ENCODE measurements at regions not wholly inside any gene's neighbourhood (a gene's known extent, or its start where the extent isn't known, plus 50 kb on each side); places are given as distances from the start of the nearest gene placed in this dataset.
"Not testable (repeated sequence)": the region's sequence is repeated elsewhere in the genome, so short reads cannot be mapped to it uniquely, and the experiment has no call there.

DNA sequence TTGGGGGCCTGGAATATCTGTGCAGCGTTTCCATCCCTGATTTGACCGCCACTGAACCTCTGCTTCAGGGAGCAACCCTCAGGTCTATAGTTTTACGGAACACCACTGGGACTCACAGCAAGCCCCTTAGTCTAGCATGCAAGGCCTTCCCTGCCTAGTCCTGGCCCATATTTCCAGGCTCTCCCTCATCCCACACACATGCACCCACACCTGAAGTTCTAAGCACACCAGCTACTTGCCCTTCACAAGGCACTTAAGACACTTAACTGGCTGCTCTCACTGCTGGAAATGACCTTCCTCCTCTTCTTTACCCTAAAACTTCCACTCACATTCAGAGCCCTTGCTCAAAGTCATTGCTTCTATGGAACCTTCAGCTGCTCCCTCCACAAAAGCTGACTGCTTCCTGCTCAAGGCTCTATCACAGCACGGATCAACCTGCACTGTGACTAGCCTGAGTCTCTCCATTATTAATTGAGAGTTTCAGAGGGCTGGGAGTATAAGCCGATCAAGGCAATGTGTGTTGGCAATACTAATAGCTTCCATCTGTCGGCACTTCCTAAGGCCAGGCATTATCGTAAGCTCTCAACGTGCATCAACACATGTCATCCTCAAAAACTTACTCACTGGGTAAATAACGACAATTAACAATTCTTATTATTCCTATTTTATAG lies 84.3 kb downstream of the RRAGC start:
- no peaks in the 10 kb centered on the region for H3K9me3 Mint-ChIP-seq (ENCODE audit: low read depth, unreplicated experiment)
- H3K4me3 Mint-ChIP-seq (ENCODE audit: low read depth, unreplicated experiment) = no peak overlapping the region
- no peak for DNase-seq
- intact Hi-C loops (cut with micrococcal nuclease; ENCODE audit: unreplicated experiment) = no loop called here
- BruUV-seq (replicated peaks) = no TSS peak
- no peaks in the 10 kb centered on the region for H3K36me3 Mint-ChIP-seq (ENCODE audit: insufficient read depth, unreplicated experiment)
- TF ChIP-seq, protein P1, sequence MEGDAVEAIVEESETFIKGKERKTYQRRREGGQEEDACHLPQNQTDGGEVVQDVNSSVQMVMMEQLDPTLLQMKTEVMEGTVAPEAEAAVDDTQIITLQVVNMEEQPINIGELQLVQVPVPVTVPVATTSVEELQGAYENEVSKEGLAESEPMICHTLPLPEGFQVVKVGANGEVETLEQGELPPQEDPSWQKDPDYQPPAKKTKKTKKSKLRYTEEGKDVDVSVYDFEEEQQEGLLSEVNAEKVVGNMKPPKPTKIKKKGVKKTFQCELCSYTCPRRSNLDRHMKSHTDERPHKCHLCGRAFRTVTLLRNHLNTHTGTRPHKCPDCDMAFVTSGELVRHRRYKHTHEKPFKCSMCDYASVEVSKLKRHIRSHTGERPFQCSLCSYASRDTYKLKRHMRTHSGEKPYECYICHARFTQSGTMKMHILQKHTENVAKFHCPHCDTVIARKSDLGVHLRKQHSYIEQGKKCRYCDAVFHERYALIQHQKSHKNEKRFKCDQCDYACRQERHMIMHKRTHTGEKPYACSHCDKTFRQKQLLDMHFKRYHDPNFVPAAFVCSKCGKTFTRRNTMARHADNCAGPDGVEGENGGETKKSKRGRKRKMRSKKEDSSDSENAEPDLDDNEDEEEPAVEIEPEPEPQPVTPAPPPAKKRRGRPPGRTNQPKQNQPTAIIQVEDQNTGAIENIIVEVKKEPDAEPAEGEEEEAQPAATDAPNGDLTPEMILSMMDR (IDR thresholded peaks at IDR 0.05; ENCODE audit: unreplicated experiment) = no peak
- H3K27me3 Mint-ChIP-seq (ENCODE audit: unreplicated experiment) = peaks cover 77% of the 10 kb centered on the region
- CTCF ChIA-PET = no interaction called here
- H3K4me1 Mint-ChIP-seq (ENCODE audit: low read depth, unreplicated experiment) = no peaks in the 10 kb centered on the region
- no peak overlapping the region for H3K27ac Mint-ChIP-seq (ENCODE audit: unreplicated experiment)

DNA sequence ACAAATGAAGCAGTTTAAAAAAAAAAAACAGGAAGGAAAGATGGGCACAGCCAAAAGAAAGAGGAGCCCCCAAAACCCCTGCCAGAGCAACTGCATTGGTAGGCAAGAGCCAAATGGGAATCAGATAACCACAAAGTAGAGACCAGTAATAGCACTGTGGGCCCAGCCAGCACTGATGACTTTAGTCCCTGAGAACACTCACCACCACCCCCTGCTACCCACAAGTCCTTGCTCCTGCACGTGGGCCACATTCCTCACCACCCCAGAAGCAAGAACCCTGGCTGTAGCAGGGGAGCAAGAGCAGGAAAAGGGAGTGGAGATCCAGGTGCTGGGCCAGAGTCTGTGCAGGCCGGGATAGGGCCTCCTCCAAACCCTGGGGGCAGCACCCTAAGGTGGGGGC lies 86.1 kb downstream of the RRAGC start:
- Mint-ChIP-seq H3K27me3 (ENCODE audit: unreplicated experiment) (peaks cover 69% of the 10 kb centered on the region), H3K9me3 (ENCODE audit: low read depth, unreplicated experiment) (no peaks in the 10 kb centered on the region), H3K27ac (ENCODE audit: unreplicated experiment) (no peak overlapping the region), H3K4me1 (ENCODE audit: low read depth, unreplicated experiment) (no peaks in the 10 kb centered on the region), H3K4me3 (ENCODE audit: low read depth, unreplicated experiment) (no peak overlapping the region), H3K36me3 (ENCODE audit: insufficient read depth, unreplicated experiment) (no peaks in the 10 kb centered on the region)
- CTCF ChIA-PET = no interaction called here
- no TSS peak for BruUV-seq (replicated peaks)
- intact Hi-C loops (cut with micrococcal nuclease; ENCODE audit: unreplicated experiment) = no loop called here
- TF ChIP-seq, protein P1 (IDR thresholded peaks at IDR 0.05; ENCODE audit: unreplicated experiment) = no peak
- no peak for DNase-seq

DNA sequence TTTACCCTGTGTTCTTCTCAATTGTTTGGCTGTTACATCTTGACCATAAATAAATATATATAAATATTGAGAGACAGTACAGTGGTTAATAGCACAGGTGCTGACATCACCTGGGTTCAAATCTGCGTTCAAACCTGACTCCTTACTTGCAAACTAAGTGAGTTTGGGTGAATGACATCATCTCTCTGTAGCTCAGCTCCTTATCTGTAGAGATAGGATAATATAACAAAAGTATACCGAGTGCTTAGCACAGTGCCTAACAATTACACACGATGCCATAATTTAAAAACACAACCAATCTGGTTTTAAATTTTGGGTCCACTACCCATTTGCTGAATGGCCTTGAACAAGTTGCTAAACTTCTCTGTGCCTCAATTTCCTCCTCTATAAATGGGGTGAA lies 86.6 kb downstream of the RRAGC start:
- BruUV-seq (replicated peaks) = no TSS peak
- Mint-ChIP-seq H3K27ac (ENCODE audit: unreplicated experiment) (no peak overlapping the region), H3K4me3 (ENCODE audit: low read depth, unreplicated experiment) (no peak overlapping the region), H3K9me3 (ENCODE audit: low read depth, unreplicated experiment) (no peaks in the 10 kb centered on the region), H3K4me1 (ENCODE audit: low read depth, unreplicated experiment) (no peaks in the 10 kb centered on the region), H3K27me3 (ENCODE audit: unreplicated experiment) (peaks cover 69% of the 10 kb centered on the region), H3K36me3 (ENCODE audit: insufficient read depth, unreplicated experiment) (no peaks in the 10 kb centered on the region)
- intact Hi-C loops (cut with micrococcal nuclease; ENCODE audit: unreplicated experiment) = no loop called here
- TF ChIP-seq, protein P1 (IDR thresholded peaks at IDR 0.05; ENCODE audit: unreplicated experiment) = no peak
- no peak for DNase-seq
- CTCF ChIA-PET = no interaction called here

DNA sequence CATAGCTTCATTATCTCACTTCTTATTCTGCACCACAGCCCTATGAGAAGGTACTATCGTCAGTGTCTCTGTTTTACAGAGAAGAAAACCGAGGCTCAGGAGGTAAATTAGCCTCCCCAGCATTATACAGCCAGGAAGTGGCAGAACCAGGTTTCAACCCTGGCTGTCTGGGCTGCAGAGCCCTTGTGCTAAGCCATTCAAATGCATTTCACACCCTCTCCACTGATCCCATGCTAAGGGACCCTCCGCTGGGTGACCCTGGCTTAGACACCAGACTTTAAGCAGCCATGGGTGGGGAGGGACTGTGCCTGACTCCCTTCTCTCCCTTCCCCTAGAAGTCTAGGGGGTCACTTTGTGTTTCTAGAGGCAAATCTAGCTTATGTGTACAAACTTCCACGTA lies 87.5 kb downstream of the RRAGC start:
- H3K27ac Mint-ChIP-seq (ENCODE audit: unreplicated experiment) = no peak overlapping the region
- no peaks in the 10 kb centered on the region for H3K36me3 Mint-ChIP-seq (ENCODE audit: insufficient read depth, unreplicated experiment)
- no TSS peak for BruUV-seq (replicated peaks)
- no peaks in the 10 kb centered on the region for H3K4me1 Mint-ChIP-seq (ENCODE audit: low read depth, unreplicated experiment)
- H3K27me3 Mint-ChIP-seq (ENCODE audit: unreplicated experiment) = peaks cover 69% of the 10 kb centered on the region
- TF ChIP-seq, protein P1 (IDR thresholded peaks at IDR 0.05; ENCODE audit: unreplicated experiment) = no peak
- CTCF ChIA-PET = no interaction called here
- no peak for DNase-seq
- intact Hi-C loops (cut with micrococcal nuclease; ENCODE audit: unreplicated experiment) = no loop called here
- no peaks in the 10 kb centered on the region for H3K9me3 Mint-ChIP-seq (ENCODE audit: low read depth, unreplicated experiment)
- no peak overlapping the region for H3K4me3 Mint-ChIP-seq (ENCODE audit: low read depth, unreplicated experiment)

DNA sequence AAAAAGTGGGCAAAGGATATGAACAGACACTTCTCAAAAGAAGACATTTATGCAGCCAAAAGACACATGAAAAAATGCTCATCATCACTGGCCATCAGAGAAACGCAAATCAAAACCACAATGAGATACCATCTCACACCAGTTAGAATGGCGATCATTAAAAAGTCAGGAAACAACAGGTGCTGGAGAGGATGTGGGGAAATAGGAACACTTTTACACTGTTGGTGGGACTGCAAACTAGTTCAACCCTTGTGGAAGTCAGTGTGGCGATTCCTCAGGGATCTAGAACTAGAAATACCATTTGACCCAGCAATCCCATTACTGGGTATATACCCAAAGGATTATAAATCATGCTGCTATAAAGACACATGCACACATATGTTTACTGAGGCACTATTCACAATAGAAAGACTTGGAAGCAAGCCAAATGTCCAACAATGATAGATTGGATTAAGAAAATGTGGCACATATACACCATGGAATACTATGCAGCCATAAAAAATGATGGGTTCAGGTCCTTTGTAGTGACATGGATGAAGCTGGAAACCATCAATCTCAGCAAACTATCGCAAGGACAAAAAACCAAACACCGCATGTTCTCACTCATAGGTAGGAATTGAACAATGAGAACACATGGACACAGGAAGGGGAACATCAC lies 88.9 kb downstream of the RRAGC start:
- intact Hi-C loops (cut with micrococcal nuclease; ENCODE audit: unreplicated experiment); H3K27ac Mint-ChIP-seq (ENCODE audit: unreplicated experiment); DNase-seq; CTCF ChIA-PET; H3K4me1 Mint-ChIP-seq (ENCODE audit: low read depth, unreplicated experiment); BruUV-seq (replicated peaks); H3K9me3 Mint-ChIP-seq (ENCODE audit: low read depth, unreplicated experiment); H3K4me3 Mint-ChIP-seq (ENCODE audit: low read depth, unreplicated experiment); H3K36me3 Mint-ChIP-seq (ENCODE audit: insufficient read depth, unreplicated experiment): not testable (repeated sequence)
- peaks cover 69% of the 10 kb centered on the region for H3K27me3 Mint-ChIP-seq (ENCODE audit: unreplicated experiment)

All from Calu3 (cell line).